Kidney epithelial cell (primary cell): ENCODE measurements at regions not wholly inside any gene's neighbourhood (a gene's known extent, or its start where the extent isn't known, plus 50 kb on each side); places are given as distances from the start of the nearest gene placed in this dataset.
A peak's percentile ranks its signal among the peaks of the same experiment; 100 is the strongest.

Experiments
- DNase-seq: peaks from one replicate; pipeline ENCODE4 v3.0.0-alpha.2; 2010; ENCODE audit warnings: low read depth
- H3K27me3 ChIP-seq: 2 replicates; pipeline ENCODE4 v1.6.0; 2011; ENCODE audit warnings: low read length; ENCODE audit not compliant: control insufficient read depth, insufficient read depth
- H3K36me3 ChIP-seq: 2 replicates; pipeline ENCODE4 v1.5.1; 2011; ENCODE audit warnings: low read length; ENCODE audit not compliant: control insufficient read depth, insufficient read depth
- H3K4me3 ChIP-seq: 2 replicates; pipeline ENCODE4 v1.5.1; 2011; ENCODE audit warnings: low read depth, mild to moderate bottlenecking, control low read depth, low read length
- TF ChIP-seq, protein P1 (sequence below): IDR thresholded peaks from 2 replicates; pipeline ENCODE4 v1.5.1; 2011; ENCODE audit warnings: mild to moderate bottlenecking, moderate library complexity, low read length, control low read depth, inconsistent platforms; ENCODE audit not compliant: insufficient read depth, poor library complexity, severe bottlenecking

DNA sequence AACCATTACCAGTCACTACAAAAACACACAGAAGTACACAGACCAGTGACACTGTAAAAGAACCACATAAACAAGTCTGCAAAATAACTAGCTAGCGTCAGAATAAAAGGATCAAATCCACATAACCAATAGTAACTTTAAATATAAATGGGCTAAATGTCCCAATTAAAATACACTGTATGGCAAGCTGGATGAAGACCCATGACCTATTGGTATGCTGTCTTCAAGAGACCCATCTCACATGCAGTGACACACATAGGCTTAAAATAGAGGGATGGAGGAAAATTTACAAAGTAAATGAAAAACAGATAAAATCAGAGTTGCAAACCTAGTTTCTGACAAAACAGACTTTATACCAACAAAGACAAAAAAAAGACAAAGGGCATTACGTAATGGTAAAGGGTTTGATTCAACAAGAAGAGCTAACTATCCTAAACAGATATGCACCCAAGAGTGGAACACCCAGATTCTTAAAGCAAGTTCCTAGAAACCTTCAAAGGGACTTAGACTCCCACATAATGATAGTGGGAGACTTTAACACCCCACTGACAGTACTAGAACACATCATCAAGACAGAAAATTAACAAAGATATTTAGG, 196.9 kb downstream of the TBX15 start:
- no peak overlapping the region for H3K4me3 ChIP-seq
- H3K36me3 ChIP-seq, result no peaks in the 10 kb centered on the region
- H3K27me3 ChIP-seq, result no peaks in the 10 kb centered on the region
- no peak for DNase-seq
- TF ChIP-seq, protein P1, sequence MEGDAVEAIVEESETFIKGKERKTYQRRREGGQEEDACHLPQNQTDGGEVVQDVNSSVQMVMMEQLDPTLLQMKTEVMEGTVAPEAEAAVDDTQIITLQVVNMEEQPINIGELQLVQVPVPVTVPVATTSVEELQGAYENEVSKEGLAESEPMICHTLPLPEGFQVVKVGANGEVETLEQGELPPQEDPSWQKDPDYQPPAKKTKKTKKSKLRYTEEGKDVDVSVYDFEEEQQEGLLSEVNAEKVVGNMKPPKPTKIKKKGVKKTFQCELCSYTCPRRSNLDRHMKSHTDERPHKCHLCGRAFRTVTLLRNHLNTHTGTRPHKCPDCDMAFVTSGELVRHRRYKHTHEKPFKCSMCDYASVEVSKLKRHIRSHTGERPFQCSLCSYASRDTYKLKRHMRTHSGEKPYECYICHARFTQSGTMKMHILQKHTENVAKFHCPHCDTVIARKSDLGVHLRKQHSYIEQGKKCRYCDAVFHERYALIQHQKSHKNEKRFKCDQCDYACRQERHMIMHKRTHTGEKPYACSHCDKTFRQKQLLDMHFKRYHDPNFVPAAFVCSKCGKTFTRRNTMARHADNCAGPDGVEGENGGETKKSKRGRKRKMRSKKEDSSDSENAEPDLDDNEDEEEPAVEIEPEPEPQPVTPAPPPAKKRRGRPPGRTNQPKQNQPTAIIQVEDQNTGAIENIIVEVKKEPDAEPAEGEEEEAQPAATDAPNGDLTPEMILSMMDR, result no peak

DNA sequence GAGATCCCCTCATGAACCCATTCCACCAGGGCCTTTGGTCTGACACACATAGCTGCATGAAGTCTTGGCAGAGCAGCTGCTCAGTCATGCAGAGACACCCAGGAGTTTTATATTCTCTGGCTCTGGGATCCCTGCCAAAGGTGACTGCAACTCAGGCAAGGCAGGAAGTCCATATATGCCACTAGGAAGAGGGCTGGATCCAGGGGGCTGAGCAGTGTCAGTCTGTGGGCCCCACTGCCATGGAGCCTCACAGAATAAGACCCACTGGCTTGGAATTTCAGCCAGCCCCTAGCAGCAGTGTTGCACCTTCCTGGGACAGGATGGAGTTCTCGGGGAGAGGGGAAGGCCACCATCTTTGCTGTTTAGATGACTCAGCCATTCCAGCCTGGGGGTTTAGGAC, 199.7 kb downstream of the TBX15 start:
- TF ChIP-seq, protein P1, result no peak
- peak; percentile 83 for DNase-seq
- Histone ChIP-seq H3K4me3 (no peak overlapping the region), H3K27me3 (no peaks in the 10 kb centered on the region), H3K36me3 (no peaks in the 10 kb centered on the region)

DNA sequence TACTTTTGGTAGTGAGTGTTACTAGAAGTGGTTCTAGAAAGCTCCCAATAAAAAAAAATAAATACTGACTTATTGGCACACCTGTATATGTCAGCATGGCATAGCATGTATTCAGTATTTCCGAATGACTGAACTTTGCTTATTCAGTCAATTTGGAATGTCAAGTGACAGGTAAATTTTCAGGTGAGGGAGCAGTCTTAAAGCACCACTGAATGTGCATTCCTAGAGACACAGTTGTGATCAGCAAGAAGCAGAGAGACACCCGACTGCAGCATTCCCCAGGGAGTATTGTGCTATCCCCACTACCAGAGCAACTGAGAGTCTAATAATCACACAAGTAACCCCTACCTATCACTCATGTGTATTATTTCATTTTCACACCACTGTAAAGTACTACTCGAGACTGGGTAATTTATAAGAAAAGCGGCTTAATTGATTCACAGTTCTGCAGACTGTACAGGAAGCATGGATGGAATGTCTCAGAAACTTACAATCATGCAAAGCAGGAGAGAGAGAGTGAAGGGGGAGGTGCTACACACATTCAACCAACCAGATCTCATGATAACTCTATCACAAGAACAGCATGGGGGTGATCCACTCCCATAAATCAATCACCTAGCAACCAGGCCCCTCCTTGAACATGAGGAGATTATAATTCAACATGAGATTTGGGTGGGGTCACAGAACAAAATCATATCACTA, 201.5 kb downstream of the TBX15 start:
- no peaks in the 10 kb centered on the region for H3K27me3 ChIP-seq
- DNase-seq, result no peak
- TF ChIP-seq, protein P1, result no peak
- no peak overlapping the region for H3K4me3 ChIP-seq
- H3K36me3 ChIP-seq, result no peaks in the 10 kb centered on the region

DNA sequence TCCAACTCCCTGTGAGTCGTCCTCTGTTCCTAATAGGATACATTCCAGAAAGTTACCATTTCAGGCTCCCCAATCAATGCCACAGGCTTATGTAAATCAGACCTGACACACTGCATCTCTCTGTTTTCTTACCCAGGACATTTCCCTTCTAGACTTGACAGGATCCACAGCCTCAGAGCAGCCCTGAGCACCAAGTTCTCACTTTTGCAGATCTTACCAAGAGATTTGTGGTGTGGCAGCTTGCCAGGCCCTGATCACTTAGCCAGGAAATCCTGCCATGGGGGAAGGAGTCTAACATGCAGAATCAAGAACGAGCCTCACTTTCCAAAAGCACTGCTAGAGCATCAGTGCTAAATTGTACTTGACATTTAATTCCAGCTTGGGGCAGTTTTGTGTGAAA, 202.9 kb downstream of the TBX15 start:
- no peak overlapping the region for H3K4me3 ChIP-seq
- DNase-seq, result peak; percentile 10
- TF ChIP-seq, protein P1, result no peak
- H3K27me3 ChIP-seq, result peaks cover 2% of the 10 kb centered on the region
- no peaks in the 10 kb centered on the region for H3K36me3 ChIP-seq

DNA sequence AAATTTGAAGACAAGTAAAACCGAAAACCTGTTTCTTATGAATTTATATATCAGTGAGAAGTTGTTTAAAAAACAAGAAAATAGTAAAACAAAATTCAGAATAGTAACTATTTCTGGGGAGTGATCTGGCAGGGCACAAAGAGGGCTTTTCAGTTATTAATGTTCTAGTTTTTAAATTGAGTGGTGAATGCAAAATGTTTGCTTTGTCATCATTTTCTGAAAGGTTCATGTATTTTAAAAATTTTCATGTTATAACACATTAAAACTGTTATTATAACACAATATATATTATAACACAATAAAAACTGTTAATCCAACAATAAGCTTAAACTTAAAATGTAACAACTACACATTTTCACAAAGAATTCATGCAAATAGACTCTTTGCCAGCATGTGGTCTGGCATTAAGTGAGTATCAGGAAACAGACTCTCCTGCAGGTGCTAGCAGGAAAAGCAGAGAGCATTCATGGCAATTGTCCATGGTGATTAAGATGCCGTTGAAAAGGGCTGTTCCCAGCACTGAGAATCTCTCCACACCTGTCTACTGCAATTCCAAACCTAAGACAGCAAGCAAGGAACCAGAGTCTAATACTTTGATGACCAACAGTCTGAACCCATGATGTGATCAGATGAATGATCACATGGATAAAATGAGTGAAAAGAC, 204.9 kb downstream of the TBX15 start:
- Histone ChIP-seq H3K27me3 (peaks cover 2% of the 10 kb centered on the region), H3K36me3 (no peaks in the 10 kb centered on the region), H3K4me3 (no peak overlapping the region)
- TF ChIP-seq, protein P1, result no peak
- no peak for DNase-seq
